ENCODE measurements at regions not wholly inside any gene's neighbourhood (a gene's known extent, or its start where the extent isn't known, plus 50 kb on each side); places are given as distances from the start of the nearest gene placed in this dataset.

DNA sequence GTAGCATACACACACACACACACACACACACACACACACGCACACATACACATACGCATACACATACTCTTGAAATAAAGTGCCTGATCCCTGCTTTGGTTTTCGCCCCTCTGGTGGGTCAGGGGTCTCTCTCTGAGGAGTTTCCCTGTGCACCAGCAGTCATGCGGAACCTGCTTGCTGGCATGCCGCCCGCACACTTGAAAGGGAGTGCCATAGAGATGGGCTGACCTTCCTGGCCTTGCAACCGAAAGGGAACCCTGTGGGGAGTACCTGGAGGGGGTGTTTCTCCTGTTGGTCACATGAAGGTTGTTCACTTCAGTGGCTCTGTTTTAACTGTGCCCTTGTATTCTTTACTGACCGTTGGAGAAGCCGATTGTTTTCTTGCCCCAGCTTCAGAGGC lies 752.3 kb downstream of the NR2F2 start:
- no peaks in the 10 kb centered on the region for H3K36me3 ChIP-seq (ENCODE audit: control insufficient read depth, insufficient read depth, low read length)
- ChIA-PET CTCF (no interaction called here), POLR2A (no interaction called here)
- Mint-ChIP-seq H3K27me3 (ENCODE audit: insufficient read depth, unreplicated experiment) (no peaks in the 10 kb centered on the region), H3K27ac (ENCODE audit: unreplicated experiment) (no peak overlapping the region), H3K4me3 (ENCODE audit: unreplicated experiment) (no peak overlapping the region), H3K9me3 (ENCODE audit: unreplicated experiment) (no peaks in the 10 kb centered on the region), H3K36me3 (ENCODE audit: insufficient read depth, unreplicated experiment) (no peaks in the 10 kb centered on the region), H3K4me1 (ENCODE audit: low read depth, unreplicated experiment) (no peaks in the 10 kb centered on the region)
- intact Hi-C loops (cut with micrococcal nuclease; ENCODE audit: unreplicated experiment), result no loop called here
- H3K4me1 ChIP-seq, result no peaks in the 10 kb centered on the region
- TF ChIP-seq, protein P1, sequence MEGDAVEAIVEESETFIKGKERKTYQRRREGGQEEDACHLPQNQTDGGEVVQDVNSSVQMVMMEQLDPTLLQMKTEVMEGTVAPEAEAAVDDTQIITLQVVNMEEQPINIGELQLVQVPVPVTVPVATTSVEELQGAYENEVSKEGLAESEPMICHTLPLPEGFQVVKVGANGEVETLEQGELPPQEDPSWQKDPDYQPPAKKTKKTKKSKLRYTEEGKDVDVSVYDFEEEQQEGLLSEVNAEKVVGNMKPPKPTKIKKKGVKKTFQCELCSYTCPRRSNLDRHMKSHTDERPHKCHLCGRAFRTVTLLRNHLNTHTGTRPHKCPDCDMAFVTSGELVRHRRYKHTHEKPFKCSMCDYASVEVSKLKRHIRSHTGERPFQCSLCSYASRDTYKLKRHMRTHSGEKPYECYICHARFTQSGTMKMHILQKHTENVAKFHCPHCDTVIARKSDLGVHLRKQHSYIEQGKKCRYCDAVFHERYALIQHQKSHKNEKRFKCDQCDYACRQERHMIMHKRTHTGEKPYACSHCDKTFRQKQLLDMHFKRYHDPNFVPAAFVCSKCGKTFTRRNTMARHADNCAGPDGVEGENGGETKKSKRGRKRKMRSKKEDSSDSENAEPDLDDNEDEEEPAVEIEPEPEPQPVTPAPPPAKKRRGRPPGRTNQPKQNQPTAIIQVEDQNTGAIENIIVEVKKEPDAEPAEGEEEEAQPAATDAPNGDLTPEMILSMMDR (IDR thresholded peaks at IDR 0.05; ENCODE audit: insufficient read depth in 1 of 2, low read depth in 1 of 2, low read length in 1 of 2, severe bottlenecking in 1 of 2, unreplicated experiment in 1 of 2), result no peak
- no peak overlapping the region for H3K4me3 ChIP-seq (ENCODE audit: low read depth, low read length)
- BruUV-seq (replicated peaks), result no TSS peak
- no peaks in the 10 kb centered on the region for H3K9me3 ChIP-seq
- DNase-seq, result no peak
- H3K27me3 ChIP-seq (replicated peaks; ENCODE audit: control insufficient read depth, insufficient read depth, low read length), result no peaks in the 10 kb centered on the region

- H3K4me3 Mint-ChIP-seq (ENCODE audit: unreplicated experiment), result no peak overlapping the region
- no peaks in the 10 kb centered on the region for H3K4me1 Mint-ChIP-seq (ENCODE audit: low read depth, unreplicated experiment)
- no peaks in the 10 kb centered on the region for H3K9me3 ChIP-seq
- no peaks in the 10 kb centered on the region for H3K4me1 ChIP-seq
- H3K27ac Mint-ChIP-seq (ENCODE audit: unreplicated experiment), result no peak overlapping the region
- H3K27me3 ChIP-seq (replicated peaks; ENCODE audit: control insufficient read depth, insufficient read depth, low read length), result no peaks in the 10 kb centered on the region
- ChIA-PET CTCF (no interaction called here), POLR2A (no interaction called here)
- BruUV-seq (replicated peaks), result no TSS peak
- H3K36me3 Mint-ChIP-seq (ENCODE audit: insufficient read depth, unreplicated experiment), result no peaks in the 10 kb centered on the region
- no peaks in the 10 kb centered on the region for H3K27me3 Mint-ChIP-seq (ENCODE audit: insufficient read depth, unreplicated experiment)
- H3K9me3 Mint-ChIP-seq (ENCODE audit: unreplicated experiment), result no peaks in the 10 kb centered on the region
- no peak for DNase-seq
- intact Hi-C loops (cut with micrococcal nuclease; ENCODE audit: unreplicated experiment), result no loop called here
- H3K4me3 ChIP-seq (ENCODE audit: low read depth, low read length), result no peak overlapping the region
- TF ChIP-seq, protein P1 (IDR thresholded peaks at IDR 0.05; ENCODE audit: insufficient read depth in 1 of 2, low read depth in 1 of 2, low read length in 1 of 2, severe bottlenecking in 1 of 2, unreplicated experiment in 1 of 2), result no peak
- no peaks in the 10 kb centered on the region for H3K36me3 ChIP-seq (ENCODE audit: control insufficient read depth, insufficient read depth, low read length)
Measured at GRCh38 chr15:97084650-97085049, 754.1 kb downstream of the NR2F2 start.

GRCh38 chr15:97085731-97086130 lies 755.2 kb downstream of the NR2F2 start:
- no peaks in the 10 kb centered on the region for H3K36me3 ChIP-seq (ENCODE audit: control insufficient read depth, insufficient read depth, low read length)
- TF ChIP-seq, protein P1 (IDR thresholded peaks at IDR 0.05; ENCODE audit: insufficient read depth in 1 of 2, low read depth in 1 of 2, low read length in 1 of 2, severe bottlenecking in 1 of 2, unreplicated experiment in 1 of 2), result no peak
- ChIA-PET CTCF (no interaction called here), POLR2A (no interaction called here)
- intact Hi-C loops (cut with micrococcal nuclease; ENCODE audit: unreplicated experiment), result no loop called here
- no peaks in the 10 kb centered on the region for H3K27me3 Mint-ChIP-seq (ENCODE audit: insufficient read depth, unreplicated experiment)
- no peaks in the 10 kb centered on the region for H3K9me3 ChIP-seq
- no peak overlapping the region for H3K27ac Mint-ChIP-seq (ENCODE audit: unreplicated experiment)
- H3K4me1 Mint-ChIP-seq (ENCODE audit: low read depth, unreplicated experiment), result no peaks in the 10 kb centered on the region
- H3K9me3 Mint-ChIP-seq (ENCODE audit: unreplicated experiment), result no peaks in the 10 kb centered on the region
- H3K4me1 ChIP-seq, result no peaks in the 10 kb centered on the region
- no TSS peak for BruUV-seq (replicated peaks)
- DNase-seq, result no peak
- no peak overlapping the region for H3K4me3 ChIP-seq (ENCODE audit: low read depth, low read length)
- H3K4me3 Mint-ChIP-seq (ENCODE audit: unreplicated experiment), result no peak overlapping the region
- H3K36me3 Mint-ChIP-seq (ENCODE audit: insufficient read depth, unreplicated experiment), result no peaks in the 10 kb centered on the region
- no peaks in the 10 kb centered on the region for H3K27me3 ChIP-seq (replicated peaks; ENCODE audit: control insufficient read depth, insufficient read depth, low read length)
